Smooth muscle cell (in vitro differentiated cells): ENCODE measurements at regions not wholly inside any gene's neighbourhood (a gene's known extent, or its start where the extent isn't known, plus 50 kb on each side); places are given as distances from the start of the nearest gene placed in this dataset.

Experiments
- DNase-seq: peaks from one replicate; lab custom pipeline; 2025; ENCODE audit not compliant: unreplicated experiment; lab: John Stamatoyannopoulos, UW
- H2AFZ ChIP-seq: fragments of 200-600 bp; sonication (generic); 2 replicates; pipeline ENCODE4 v1.6.0; 2016; ENCODE audit warnings: antibody characterized with exemption, low read depth, mild to moderate bottlenecking
- H3F3A ChIP-seq: fragments of 200-600 bp; sonication (generic); 2 replicates; pipeline ENCODE4 v1.6.0; 2017; ENCODE audit warnings: antibody characterized with exemption, low read depth
- H3K27ac ChIP-seq: fragments of 200-600 bp; sonication (generic); 2 replicates; pipeline ENCODE4 v1.5.1; 2016; ENCODE audit warnings: low read depth, mild to moderate bottlenecking
- H3K27me3 ChIP-seq: fragments of 200-600 bp; sonication (generic); 2 replicates; pipeline ENCODE4 v1.6.1; 2016; ENCODE audit warnings: low read depth, mild to moderate bottlenecking
- H3K36me3 ChIP-seq: fragments of 200-600 bp; sonication (generic); 2 replicates; pipeline ENCODE4 v1.5.1; 2016; ENCODE audit warnings: low read depth
- H3K4me1 ChIP-seq: fragments of 200-600 bp; sonication (generic); 2 replicates; pipeline ENCODE4 v1.5.1; 2016; ENCODE audit warnings: low read depth
- H3K4me2 ChIP-seq: fragments of 200-600 bp; sonication (generic); 2 replicates; pipeline ENCODE4 v1.6.0; 2016; ENCODE audit warnings: mild to moderate bottlenecking
- H3K4me3 ChIP-seq: fragments of 200-600 bp; sonication (generic); 2 replicates; pipeline ENCODE4 v1.5.1; 2016; ENCODE audit warnings: mild to moderate bottlenecking
- H3K79me2 ChIP-seq: fragments of 200-600 bp; sonication (generic); 2 replicates; pipeline ENCODE4 v1.6.0; 2016; ENCODE audit warnings: low read depth, mild to moderate bottlenecking
- H3K9ac ChIP-seq: fragments of 200-600 bp; sonication (generic); 2 replicates; pipeline ENCODE4 v1.6.0; 2016; ENCODE audit warnings: low read depth
- H3K9me3 ChIP-seq: fragments of 200-600 bp; sonication (generic); replicated peaks from 2 replicates; pipeline ENCODE4 v1.5.1; 2016; ENCODE audit warnings: low read depth
- H4K20me1 ChIP-seq: fragments of 200-600 bp; sonication (generic); 2 replicates; pipeline ENCODE4 v1.6.0; 2016; ENCODE audit warnings: low read depth
- CTCF ChIP-seq: fragments of 200-600 bp; sonication (generic); IDR thresholded peaks from 2 replicates; pipeline ENCODE4 v1.5.1; 2017; ENCODE audit warnings: borderline replicate concordance, mild to moderate bottlenecking, antibody characterized with exemption; ENCODE audit not compliant: insufficient read depth, poor library complexity, severe bottlenecking
- WGBS: methylation state at CpG from one replicate; pipeline ENCODE4 v1.1.7; 2016; ENCODE audit warnings: low lambda C conversion rate; 5-methylcytosine and 5-hydroxymethylcytosine counted together

- H3K4me1 ChIP-seq: peaks cover 17% of the 10 kb centered on the region
- no peaks in the 10 kb centered on the region for H3K79me2 ChIP-seq
- H3K27ac ChIP-seq: no peak overlapping the region
- DNase-seq: no peak
- 85% methylated on average over 4 of the region's 4 CpGs for WGBS
- no peaks in the 10 kb centered on the region for H3F3A ChIP-seq
- H3K36me3 ChIP-seq: no peaks in the 10 kb centered on the region
- H2AFZ ChIP-seq: no peak overlapping the region
- no peaks in the 10 kb centered on the region for H3K9me3 ChIP-seq
- no peak overlapping the region for H3K4me3 ChIP-seq
- no peak overlapping the region for H3K9ac ChIP-seq
- no peak for TF ChIP-seq CTCF
- H4K20me1 ChIP-seq: no peaks in the 10 kb centered on the region
- no peak overlapping the region for H3K4me2 ChIP-seq
- H3K27me3 ChIP-seq: no peaks in the 10 kb centered on the region
These were observed 161.2 kb downstream of the KCNA5 start for GRCh38 chr12:5204831-5205230.

GRCh38 chr12:5206401-5207175, 162.9 kb downstream of the KCNA5 start:
- Histone ChIP-seq H3F3A (no peaks in the 10 kb centered on the region), H3K27ac (no peak overlapping the region), H3K4me3 (no peak overlapping the region), H3K4me2 (no peak overlapping the region), H3K9ac (no peak overlapping the region), H3K4me1 (peaks cover 8% of the 10 kb centered on the region), H3K36me3 (no peaks in the 10 kb centered on the region), H2AFZ (no peak overlapping the region), H3K27me3 (peaks cover 4% of the 10 kb centered on the region), H3K79me2 (no peaks in the 10 kb centered on the region), H4K20me1 (no peaks in the 10 kb centered on the region), H3K9me3 (no peaks in the 10 kb centered on the region)
- DNase-seq: no peak
- no peak for TF ChIP-seq CTCF
- WGBS: 95% methylated on average over 6 of the region's 6 CpGs

- 89% methylated on average over 11 of the region's 11 CpGs for WGBS
- peaks cover 4% of the 10 kb centered on the region for H3K27me3 ChIP-seq
- no peaks in the 10 kb centered on the region for H3K36me3 ChIP-seq
- no peak overlapping the region for H3K9ac ChIP-seq
- no peak overlapping the region for H3K4me3 ChIP-seq
- no peaks in the 10 kb centered on the region for H3F3A ChIP-seq
- no peaks in the 10 kb centered on the region for H3K4me1 ChIP-seq
- no peaks in the 10 kb centered on the region for H3K9me3 ChIP-seq
- H3K27ac ChIP-seq: no peak overlapping the region
- DNase-seq: no peak
- no peak overlapping the region for H2AFZ ChIP-seq
- no peaks in the 10 kb centered on the region for H4K20me1 ChIP-seq
- TF ChIP-seq CTCF: no peak
- no peak overlapping the region for H3K4me2 ChIP-seq
- no peaks in the 10 kb centered on the region for H3K79me2 ChIP-seq
These were observed 166.7 kb downstream of the KCNA5 start for GRCh38 chr12:5210179-5210922.
